ENCODE measurements at regions not wholly inside any gene's neighbourhood (a gene's known extent, or its start where the extent isn't known, plus 50 kb on each side); places are given as distances from the start of the nearest gene placed in this dataset.
"Not testable (repeated sequence)": the region's sequence is repeated elsewhere in the genome, so short reads cannot be mapped to it uniquely, and the experiment has no call there.

DNA sequence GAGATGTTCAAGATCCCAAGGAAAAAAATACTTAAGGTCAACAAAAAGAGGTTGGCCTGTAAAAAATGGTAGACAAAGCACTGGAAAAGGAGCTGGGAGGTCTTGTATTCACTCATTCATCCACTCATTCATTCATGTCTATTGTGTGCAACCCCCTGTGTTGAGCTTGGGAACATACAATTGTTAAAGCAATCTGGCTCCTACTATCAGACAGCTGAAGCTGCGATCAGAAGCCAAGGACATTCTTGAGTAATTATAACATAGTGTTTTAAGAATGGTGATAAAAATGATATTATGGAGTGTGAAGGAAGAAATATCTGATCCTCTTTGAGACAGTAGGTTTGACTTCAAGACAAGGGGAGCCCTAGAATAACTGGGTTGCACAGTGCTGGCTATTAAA, 693.4 kb downstream of the TOX3 start:
- DNase-seq (ENCODE audit: low spot score), result no peak

DNA sequence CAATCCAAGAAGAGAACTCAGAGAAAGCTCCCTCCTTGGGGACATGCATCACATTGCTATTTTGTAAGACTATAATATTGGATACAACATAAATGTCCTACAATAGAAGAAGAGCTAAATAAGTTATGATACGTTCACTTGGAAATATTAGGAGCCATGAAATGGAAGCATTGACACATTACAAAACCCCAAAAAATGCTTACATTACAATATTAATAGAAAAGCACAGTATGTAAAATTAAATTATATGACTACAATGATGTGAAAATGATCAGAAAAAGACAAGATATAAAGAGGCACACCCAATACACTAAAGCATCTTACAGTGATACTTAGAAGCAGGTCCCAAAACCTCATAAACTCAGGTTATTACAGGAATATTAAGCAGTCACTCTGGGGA, 694.1 kb downstream of the TOX3 start:
- no peak for DNase-seq (ENCODE audit: low spot score)

- no peak for DNase-seq (ENCODE audit: low spot score)
These were observed 695.8 kb downstream of the TOX3 start for GRCh38 chr16:51851111-51851510.

- DNase-seq (ENCODE audit: low spot score), result no peak
These were observed 697.2 kb downstream of the TOX3 start for GRCh38 chr16:51849715-51850114.

GRCh38 chr16:51845586-51846305, 694.7 kb upstream of the SALL1 start:
- no peak for DNase-seq (ENCODE audit: low spot score)

DNA sequence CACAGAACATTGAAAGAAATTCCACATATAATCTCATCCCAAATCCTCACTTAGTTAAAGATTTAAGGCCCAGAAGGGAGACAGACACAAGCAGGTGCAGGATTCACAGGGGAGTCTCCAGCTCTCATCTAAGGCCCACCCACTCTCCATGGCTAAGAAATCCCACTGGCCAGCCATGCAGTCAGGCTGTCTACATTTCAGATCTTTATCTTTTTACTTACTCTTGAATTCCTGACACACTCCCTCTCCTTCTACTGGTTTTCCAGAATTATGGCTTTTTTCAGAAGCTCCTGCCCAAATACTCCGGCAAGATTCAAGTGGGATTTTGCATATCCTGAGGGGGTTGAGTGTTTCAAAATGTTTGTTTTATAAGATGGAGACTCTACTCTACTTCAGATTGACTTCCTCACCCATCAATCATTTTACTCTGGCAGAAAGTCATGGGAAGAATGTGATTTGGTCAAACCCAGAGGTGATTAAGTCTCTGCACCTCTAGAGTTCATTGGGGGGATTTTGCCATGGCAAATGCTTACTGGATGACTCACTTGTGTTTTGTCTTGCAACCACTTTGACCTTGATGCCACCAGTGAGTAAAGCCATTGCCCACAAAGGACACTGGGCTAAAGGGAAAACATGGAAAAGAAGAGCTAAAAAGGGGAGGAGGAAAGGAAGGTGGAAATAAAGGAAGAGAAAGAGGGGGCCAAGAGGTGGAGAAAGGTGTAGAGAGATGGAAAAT, 688.8 kb upstream of the SALL1 start:
- DNase-seq (ENCODE audit: low spot score), result no peak

- DNase-seq (ENCODE audit: low spot score), result no peak
These were observed 683.7 kb upstream of the SALL1 start for GRCh38 chr16:51834794-51835193.

GRCh38 chr16:51834133-51834532, 683.1 kb upstream of the SALL1 start:
- no peak for DNase-seq (ENCODE audit: low spot score)

DNA sequence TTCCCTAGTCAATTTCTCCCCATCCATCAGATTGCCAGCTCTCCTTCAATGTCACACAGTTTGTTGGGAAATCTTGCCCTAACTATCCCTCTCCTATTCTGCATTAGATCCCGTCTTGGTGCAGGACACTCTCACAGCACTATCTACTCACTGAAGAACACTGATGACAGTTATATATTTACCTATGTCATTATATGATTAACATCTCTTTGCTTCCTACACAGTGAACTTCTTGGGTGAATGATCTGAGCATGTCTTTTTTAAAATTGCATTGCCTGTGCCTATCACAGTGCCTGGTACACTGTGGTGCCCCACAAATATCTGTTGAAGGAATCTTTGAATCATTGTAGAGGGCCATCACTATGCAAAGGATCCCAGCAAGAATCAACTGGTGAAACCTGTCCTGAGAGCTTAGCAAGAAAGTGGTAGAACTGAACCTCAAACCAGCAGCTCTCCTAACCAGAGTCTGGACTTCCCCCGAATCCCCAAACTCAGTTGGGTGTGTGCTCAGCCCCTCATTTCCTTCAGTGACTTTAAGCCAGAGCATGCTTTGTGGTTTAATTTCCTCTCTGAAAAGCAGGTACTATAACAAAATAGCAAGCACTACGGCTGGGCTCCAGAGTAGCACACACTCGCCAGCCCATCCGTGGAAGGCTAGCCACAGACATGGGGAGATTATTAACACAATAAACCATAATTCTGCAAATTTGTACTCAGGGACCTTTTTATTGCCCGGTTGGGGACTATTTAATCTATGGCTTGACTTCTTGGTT, 680.7 kb upstream of the SALL1 start:
- DNase-seq (ENCODE audit: low spot score), result no peak

DNA sequence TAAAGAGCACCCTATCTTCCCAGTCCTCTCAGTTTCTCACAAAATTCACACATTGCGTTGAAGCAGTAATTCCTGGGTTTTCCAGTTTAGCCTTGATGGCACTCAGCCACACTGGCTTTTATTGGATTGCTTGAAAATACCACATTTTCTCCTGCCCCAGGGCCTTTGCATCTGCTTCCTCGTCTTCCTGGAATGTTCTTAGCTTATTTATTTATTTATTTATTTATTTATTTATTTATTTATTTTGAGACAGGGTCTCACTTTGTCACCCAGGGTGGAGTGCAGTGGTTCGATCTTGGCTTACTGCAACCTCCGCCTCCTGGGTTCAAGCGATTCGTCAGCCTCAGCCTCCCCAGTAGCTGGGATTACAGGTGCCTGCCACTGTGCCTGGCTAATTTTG, 680.0 kb upstream of the SALL1 start:
- not testable (repeated sequence) for DNase-seq (ENCODE audit: low spot score)

DNA sequence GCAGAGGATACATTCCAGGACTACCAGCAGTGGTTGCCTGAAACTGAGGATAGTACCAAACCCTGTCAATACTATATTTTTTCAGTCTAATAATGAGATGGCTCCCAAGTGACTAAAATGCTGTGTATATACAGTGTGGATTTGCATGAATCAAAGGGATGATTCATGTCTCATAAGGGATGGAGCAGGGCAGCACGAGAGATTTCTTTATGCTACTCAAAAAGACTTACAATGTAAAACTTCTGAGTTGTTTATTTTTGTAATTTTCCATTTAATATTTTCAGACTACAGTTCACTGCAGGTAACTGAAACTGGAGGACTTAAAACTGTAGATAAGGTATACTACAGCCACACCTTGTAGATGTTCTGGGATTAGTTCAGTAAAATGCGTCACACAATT, 674.7 kb upstream of the SALL1 start:
- DNase-seq (ENCODE audit: low spot score), result no peak

DNA sequence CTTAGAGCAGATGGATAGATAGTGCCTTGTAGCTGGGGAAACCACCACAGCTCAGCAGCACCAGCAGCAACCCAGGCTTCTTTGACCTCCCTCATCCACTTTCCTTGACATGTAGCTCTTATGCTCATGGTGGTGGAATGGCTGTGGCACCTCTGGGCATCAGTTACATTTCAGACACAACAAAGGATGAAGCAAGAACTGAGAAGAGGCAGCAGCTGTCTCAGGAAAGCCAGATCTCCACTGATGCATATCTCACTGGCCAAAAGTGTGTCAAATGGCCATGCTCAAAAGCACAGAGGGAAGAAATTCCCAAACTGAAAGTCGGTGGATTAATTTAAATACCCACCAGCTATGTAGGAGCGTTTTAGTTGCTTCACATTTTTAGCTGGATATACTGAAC, 671.4 kb upstream of the SALL1 start:
- DNase-seq (ENCODE audit: low spot score), result no peak

- no peak for DNase-seq (ENCODE audit: low spot score)
These were observed 670.5 kb upstream of the SALL1 start for GRCh38 chr16:51821527-51821926.

- DNase-seq (ENCODE audit: low spot score), result no peak
These were observed 669.1 kb upstream of the SALL1 start for GRCh38 chr16:51820176-51820575.

- DNase-seq (ENCODE audit: low spot score), result no peak
These were observed 667.4 kb upstream of the SALL1 start for GRCh38 chr16:51818342-51818944.

DNA sequence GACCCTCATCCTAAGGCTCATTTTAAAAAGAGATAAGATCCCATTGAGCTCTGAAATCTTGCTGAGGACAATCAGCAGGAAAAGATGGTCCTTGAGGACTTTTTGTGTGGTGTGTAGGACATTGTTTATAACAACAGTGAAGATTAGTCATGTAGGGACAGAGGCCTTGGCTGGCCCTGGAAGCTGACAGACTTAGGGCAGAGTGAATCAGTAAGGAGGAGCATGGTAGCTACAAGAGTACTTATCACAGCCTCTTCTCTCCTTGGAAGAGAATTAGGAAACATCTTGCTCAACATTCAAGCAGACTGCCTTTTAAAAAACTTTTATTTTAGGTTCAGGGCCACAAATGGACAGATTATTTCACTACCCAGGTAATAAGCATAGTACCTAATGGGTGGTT, 665.9 kb upstream of the SALL1 start:
- no peak for DNase-seq (ENCODE audit: low spot score)

DNA sequence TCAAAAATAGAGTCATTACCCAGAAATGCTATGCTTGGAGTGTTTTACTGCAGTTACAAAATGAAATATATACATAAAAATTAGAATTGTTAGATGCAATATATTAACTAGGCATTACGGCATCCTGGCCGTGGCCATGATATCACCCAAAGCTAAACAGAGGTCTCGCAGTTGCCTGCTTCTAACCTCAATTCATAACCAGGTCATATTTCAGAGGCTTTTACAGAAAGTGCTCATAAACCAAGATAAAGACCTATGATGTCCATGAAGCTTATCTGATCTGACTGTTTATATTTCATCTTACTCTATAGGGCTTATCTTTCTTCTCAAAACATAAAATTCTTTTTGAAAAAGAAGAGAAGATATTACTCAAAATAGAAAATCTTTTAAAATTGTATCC, 664.5 kb upstream of the SALL1 start:
- no peak for DNase-seq (ENCODE audit: low spot score)

DNA sequence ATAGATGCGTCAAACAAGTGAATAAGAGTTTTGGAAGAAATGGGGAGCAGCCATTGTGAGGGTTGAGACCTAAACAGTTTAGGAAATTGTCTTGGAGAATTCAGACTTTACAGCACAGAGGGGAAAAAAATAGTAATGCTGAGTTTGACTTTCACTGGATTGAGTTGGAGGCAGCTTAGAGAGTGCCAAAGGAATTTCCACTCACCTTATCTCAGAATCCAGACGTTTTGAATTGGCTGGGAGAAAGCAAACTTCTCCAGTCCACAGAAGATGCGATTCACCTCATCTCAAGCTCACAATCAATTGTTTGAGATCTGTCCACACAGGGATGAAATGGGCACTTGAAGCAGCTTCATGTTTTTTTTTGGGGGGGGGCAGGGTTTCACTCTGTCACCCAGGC, 663.5 kb upstream of the SALL1 start:
- DNase-seq (ENCODE audit: low spot score), result no peak

GRCh38 chr16:51813609-51814008, 662.5 kb upstream of the SALL1 start:
- DNase-seq (ENCODE audit: low spot score), result no peak

DNA sequence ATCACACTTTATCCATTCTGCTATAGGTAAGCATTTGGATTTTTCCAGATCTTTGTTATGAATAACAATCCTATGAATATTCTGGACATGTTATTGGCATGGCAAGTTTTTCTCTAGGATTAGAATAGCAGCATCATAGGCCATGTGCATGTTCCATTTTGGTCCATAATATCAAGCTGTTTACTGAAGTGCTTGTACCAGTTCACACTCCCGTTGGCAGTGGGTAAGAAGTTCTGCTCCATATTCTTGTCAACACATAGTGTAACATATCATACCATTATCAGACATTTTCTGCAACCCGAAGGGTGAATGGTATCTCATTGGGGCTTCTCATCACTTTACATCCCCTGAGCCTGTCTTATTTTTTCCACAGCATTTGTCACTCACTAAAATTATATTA, 661.9 kb upstream of the SALL1 start:
- no peak for DNase-seq (ENCODE audit: low spot score)

DNA sequence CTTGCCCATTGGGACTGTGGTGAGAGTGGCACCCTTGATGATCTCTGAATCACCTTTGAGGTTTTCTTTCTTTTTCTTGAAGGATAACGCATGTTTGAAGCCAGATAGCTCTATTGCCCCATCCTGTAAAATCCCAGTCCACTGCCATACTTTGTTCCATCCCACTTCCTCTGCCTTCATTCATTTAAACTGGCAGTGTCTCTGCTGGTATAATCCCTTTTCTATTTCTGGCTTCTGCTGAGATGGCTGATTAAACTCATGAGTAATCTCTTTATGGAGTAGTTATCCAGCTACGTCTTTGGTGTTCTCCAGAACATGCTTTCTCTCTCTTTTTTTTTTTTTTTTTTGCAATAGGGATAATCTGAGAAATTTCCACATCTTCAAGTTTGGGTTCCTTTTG, 656.5 kb upstream of the SALL1 start:
- DNase-seq (ENCODE audit: low spot score), result no peak

- DNase-seq (ENCODE audit: low spot score), result no peak
These were observed 650.6 kb upstream of the SALL1 start for GRCh38 chr16:51801635-51802034.
